ENCODE measurements at regions not wholly inside any gene's neighbourhood (a gene's known extent, or its start where the extent isn't known, plus 50 kb on each side); places are given as distances from the start of the nearest gene placed in this dataset.

DNA sequence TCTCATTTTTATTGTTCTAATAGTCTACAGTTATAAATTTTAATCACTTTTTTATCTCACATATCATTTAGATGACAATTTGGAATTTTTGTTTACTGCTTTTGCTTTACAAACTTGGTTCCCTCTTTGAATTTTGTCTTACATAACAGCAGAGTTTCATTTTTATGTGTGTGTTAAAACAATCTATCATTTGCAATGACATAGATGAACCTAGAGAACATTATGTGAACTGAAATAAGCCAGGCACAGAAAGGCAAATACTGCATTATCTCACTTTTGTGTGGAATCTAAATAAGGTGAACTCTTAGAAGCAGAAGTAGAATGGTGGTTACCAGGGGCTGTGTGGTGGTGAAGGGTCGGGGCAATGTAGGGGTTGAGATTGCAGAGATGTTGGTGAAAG lies 170.7 kb downstream of the GASK1B start:
- no peak for TF ChIP-seq POLR2AphosphoS5 (IDR thresholded peaks at IDR 0.05)
- no peak for TF ChIP-seq CTCF (IDR thresholded peaks at IDR 0.05)
- no peak for TF ChIP-seq POLR2A (IDR thresholded peaks at IDR 0.05)

Data from upper lobe of left lung (tissue), 4 donors.